Trophoblast cell (in vitro differentiated cells and primary cell): ENCODE measurements at regions not wholly inside any gene's neighbourhood (a gene's known extent, or its start where the extent isn't known, plus 50 kb on each side); places are given as distances from the start of the nearest gene placed in this dataset.
"Not testable (repeated sequence)": the region's sequence is repeated elsewhere in the genome, so short reads cannot be mapped to it uniquely, and the experiment has no call there.

ENCODE experiments used
- DNase-seq, 2 donors: peaks; one replicate each; pipeline ENCODE4 v3.0.0-alpha.2; 2016
- H2AFZ ChIP-seq: 2 replicates; pipeline ENCODE4 v1.6.1; 2013; ENCODE audit warnings: low read length, moderate library complexity, mild to moderate bottlenecking; ENCODE audit not compliant: insufficient read depth, poor library complexity
- H2AK5ac ChIP-seq: 2 replicates; pipeline ENCODE4 v1.6.1; 2013; ENCODE audit warnings: mild to moderate bottlenecking, low read length
- H2BK120ac ChIP-seq: 2 replicates; pipeline ENCODE4 v1.6.1; 2013; ENCODE audit warnings: low read length, mild to moderate bottlenecking, moderate library complexity; ENCODE audit not compliant: insufficient read depth, poor library complexity
- H2BK12ac ChIP-seq: 2 replicates; pipeline ENCODE4 v1.6.1; 2013; ENCODE audit warnings: mild to moderate bottlenecking, low read length, moderate library complexity
- H2BK5ac ChIP-seq: 2 replicates; pipeline ENCODE4 v1.6.1; 2013; ENCODE audit warnings: low read length, low read depth, moderate library complexity, mild to moderate bottlenecking; ENCODE audit not compliant: poor library complexity
- H3K14ac ChIP-seq: 2 replicates; pipeline ENCODE4 v1.6.1; 2013; ENCODE audit warnings: mild to moderate bottlenecking, low read length
- H3K18ac ChIP-seq: 2 replicates; pipeline ENCODE4 v1.6.1; 2013; ENCODE audit warnings: mild to moderate bottlenecking, low read length
- H3K23ac ChIP-seq: 2 replicates; pipeline ENCODE4 v1.6.1; 2013; ENCODE audit warnings: low read length
- H3K27ac ChIP-seq: 2 replicates; pipeline ENCODE4 v1.5.1; 2013; ENCODE audit warnings: low read depth, mild to moderate bottlenecking, inconsistent platforms, low read length, moderate library complexity
- H3K27me3 ChIP-seq: 2 replicates; pipeline ENCODE4 v1.6.1; 2013; ENCODE audit warnings: inconsistent platforms, mild to moderate bottlenecking, low read length, moderate library complexity; ENCODE audit not compliant: insufficient read depth
- H3K36me3 ChIP-seq, 2 experiments: 1 replicate in 1 of 2; 2 replicates in 1 of 2; pipeline ENCODE4 v1.6.1; 2013; ENCODE audit warnings: low read length in 2 of 2, mild to moderate bottlenecking in 2 of 2, moderate library complexity in 1 of 2; ENCODE audit not compliant: insufficient read depth in 2 of 2, control insufficient read depth in 1 of 2
- H3K4ac ChIP-seq: 2 replicates; pipeline ENCODE4 v1.6.1; 2013; ENCODE audit warnings: low read depth, mild to moderate bottlenecking, low read length, moderate library complexity
- H3K4me1 ChIP-seq, 2 experiments: 1 replicate in 1 of 2; 2 replicates in 1 of 2; pipeline ENCODE4 v1.6.1; 2013; ENCODE audit warnings: low read length in 2 of 2, mild to moderate bottlenecking in 2 of 2, moderate library complexity in 1 of 2; ENCODE audit not compliant: insufficient read depth in 2 of 2, control insufficient read depth in 1 of 2
- H3K4me2 ChIP-seq: 2 replicates; pipeline ENCODE4 v1.6.1; 2013; ENCODE audit warnings: inconsistent platforms, mild to moderate bottlenecking, low read length, moderate library complexity
- H3K4me3 ChIP-seq: 2 replicates; pipeline ENCODE4 v1.5.1; 2013; ENCODE audit warnings: mild to moderate bottlenecking, low read depth, low read length, inconsistent platforms
- H3K79me1 ChIP-seq: one replicate; pipeline ENCODE4 v1.6.1; 2013; ENCODE audit warnings: low read length
- H3K79me2 ChIP-seq: 2 replicates; pipeline ENCODE4 v1.6.1; 2013; ENCODE audit warnings: low read length, mild to moderate bottlenecking; ENCODE audit not compliant: control insufficient read depth, insufficient read depth, poor library complexity
- H3K9ac ChIP-seq: 2 replicates; pipeline ENCODE4 v1.6.1; 2013; ENCODE audit warnings: mild to moderate bottlenecking, low read length
- H3K9me3 ChIP-seq: 2 replicates; pipeline ENCODE4 v1.6.1; 2013; ENCODE audit warnings: low read depth, mild to moderate bottlenecking, control low read depth, inconsistent platforms, low read length; ENCODE audit not compliant: insufficient read depth
- H4K12ac ChIP-seq: 2 replicates; pipeline ENCODE4 v1.6.1; 2013; ENCODE audit warnings: low read depth, mild to moderate bottlenecking, low read length, moderate library complexity
- H4K8ac ChIP-seq: 2 replicates; pipeline ENCODE4 v1.6.1; 2013; ENCODE audit warnings: low read depth, mild to moderate bottlenecking, low read length, moderate library complexity
- H4K91ac ChIP-seq: one replicate; pipeline ENCODE4 v1.6.1; 2013; ENCODE audit warnings: low read depth, mild to moderate bottlenecking, low read length, moderate library complexity
- WGBS: extraction: QIAGEN DNeasy Blood & Tissue Kit; methylation state at CpG from one replicate; pipeline ENCODE4 v1.1.7; 2013; ENCODE audit warnings: missing lambda C conversion rate; ENCODE audit not compliant: insufficient read length, insufficient coverage; ENCODE audit errors: extremely low coverage; 5-methylcytosine and 5-hydroxymethylcytosine counted together

DNA sequence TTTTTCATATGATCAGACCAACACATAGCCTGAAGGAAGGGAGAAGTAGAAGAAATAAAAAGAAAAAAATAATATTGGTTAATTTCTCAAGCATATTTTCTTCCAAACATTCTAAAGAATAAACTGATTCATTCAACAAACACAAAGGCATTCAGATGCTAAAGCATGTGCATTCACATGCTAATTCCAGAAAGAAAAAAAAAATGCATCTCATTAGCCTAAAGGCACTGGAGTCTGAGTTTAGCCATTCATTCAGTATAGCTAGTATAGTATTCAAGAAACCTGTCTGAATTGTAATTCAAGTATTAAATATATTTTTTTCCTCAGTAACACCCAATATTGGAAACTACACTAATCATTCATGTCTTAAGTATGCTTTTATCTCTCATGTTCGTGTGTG is 61.0 kb upstream of the FER start:
- no peak for DNase-seq
- Histone ChIP-seq H3K79me2 (peaks cover 1% of the 10 kb centered on the region), H2BK12ac (no peak overlapping the region), H3K18ac (no peak overlapping the region), H3K4ac (no peak overlapping the region), H3K4me1 (peaks cover 3 to 4% of the 10 kb centered on the region in 2 experiments), H3K9ac (no peak overlapping the region), H3K9me3 (no peaks in the 10 kb centered on the region), H3K79me1 (no peaks in the 10 kb centered on the region), H3K27me3 (no peaks in the 10 kb centered on the region), H4K91ac (no peak overlapping the region), H4K12ac (no peak overlapping the region), H3K23ac (no peak overlapping the region), H2AK5ac (no peak overlapping the region), H4K8ac (no peak overlapping the region), H2BK120ac (no peak overlapping the region), H3K4me3 (no peak overlapping the region), H3K36me3 (no peaks in the 10 kb centered on the region), H3K27ac (no peak overlapping the region), H2AFZ (no peak overlapping the region), H2BK5ac (no peak overlapping the region), H3K14ac (no peak overlapping the region), H3K4me2 (no peak overlapping the region)
- WGBS: no CpG with 5 or more reads among the region's 1 CpG

DNA sequence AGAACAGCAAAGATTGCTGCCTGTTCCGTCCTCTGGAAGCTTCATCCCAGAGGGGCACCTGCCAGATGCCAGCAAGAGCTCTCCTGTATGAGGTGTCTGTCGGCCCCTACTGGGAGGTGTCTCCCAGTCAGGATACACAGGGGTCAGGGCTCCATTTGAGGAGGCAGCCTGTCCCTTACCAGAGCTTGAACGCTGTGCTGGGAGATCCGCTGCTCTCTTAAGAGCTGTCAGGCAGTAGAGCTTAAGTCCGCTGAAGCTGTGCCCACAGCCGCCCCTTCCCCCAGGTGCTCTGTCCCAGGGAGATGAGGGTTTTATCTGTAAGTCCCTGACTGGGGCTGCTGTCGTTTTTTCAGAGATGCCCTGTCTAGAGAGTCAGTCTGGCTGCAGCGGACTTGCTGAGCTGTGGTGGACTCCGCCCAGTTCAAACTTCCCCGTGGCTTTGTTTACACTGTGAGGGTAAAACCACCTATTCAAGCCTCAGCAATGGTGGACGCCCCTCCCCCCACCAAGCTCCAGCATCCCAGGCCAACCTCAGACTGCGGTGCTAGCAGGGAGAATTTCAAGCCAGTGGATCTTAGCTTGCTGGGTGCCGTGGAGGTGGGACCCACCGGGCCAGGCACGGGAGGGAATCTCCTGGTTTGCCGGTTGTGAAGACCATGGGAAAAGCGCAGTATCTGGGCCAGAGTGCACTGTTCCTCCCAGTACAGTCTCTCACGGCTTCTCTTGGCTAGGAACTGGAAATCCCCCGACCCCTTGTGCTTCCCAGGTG is 62.1 kb upstream of the FER start:
- not testable (repeated sequence) for H3K9me3 ChIP-seq, H3K36me3 ChIP-seq, H3K23ac ChIP-seq, H4K12ac ChIP-seq, H3K79me2 ChIP-seq, H4K8ac ChIP-seq, H3K4me3 ChIP-seq, H2BK120ac ChIP-seq, H3K4me2 ChIP-seq, H3K79me1 ChIP-seq, H3K4ac ChIP-seq, H3K27ac ChIP-seq, H2BK5ac ChIP-seq, H3K14ac ChIP-seq, H3K27me3 ChIP-seq, H3K4me1 ChIP-seq, H3K9ac ChIP-seq, H2AFZ ChIP-seq, H4K91ac ChIP-seq, H2AK5ac ChIP-seq, H2BK12ac ChIP-seq, H3K18ac ChIP-seq
- peak in 1 of 2 donors; percentile 24 for DNase-seq
- no CpG with 5 or more reads among the region's 19 CpGs for WGBS

DNA sequence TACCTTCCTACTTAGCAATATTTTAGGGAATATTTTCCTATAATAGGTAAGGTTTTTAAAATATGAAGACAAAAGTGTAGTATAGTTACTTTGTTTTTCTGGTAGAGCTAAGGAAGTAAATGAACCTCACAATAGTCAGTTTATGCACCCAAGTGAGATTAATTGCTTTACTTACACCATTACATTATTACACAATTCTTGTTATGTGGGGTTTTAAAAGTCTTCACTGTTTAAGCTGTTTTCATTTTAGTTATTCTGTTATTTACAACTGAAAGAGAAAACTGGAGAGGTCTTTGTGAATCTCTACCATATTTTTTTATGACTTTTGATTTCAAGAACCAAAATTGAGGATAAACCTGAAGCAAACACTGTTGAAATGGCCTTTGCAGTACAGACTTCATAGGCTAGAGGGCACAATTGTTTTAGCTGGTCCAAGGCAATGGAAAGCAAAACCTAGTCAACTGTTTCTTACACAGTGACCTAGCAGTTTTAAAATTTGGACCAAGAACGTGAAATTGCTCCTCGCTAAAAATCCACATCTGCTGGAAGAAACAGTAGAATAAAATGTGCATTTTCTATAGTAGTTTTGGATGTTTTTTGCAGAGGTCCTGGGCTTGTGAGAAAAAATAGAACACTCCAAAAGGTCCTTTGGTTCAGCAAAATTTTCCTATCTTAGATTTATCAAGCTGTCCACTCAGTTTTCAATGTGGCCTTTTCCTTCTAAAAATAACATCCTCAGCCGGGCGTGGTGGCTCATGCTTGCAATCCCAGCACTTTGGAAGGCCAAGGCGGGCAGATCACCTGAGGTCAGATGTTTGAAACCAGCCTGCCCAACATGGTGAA is 66.4 kb upstream of the FER start:
- no peak overlapping the region for H4K91ac ChIP-seq
- no peak overlapping the region for H2AK5ac ChIP-seq
- no peak overlapping the region for H2BK120ac ChIP-seq
- no peak overlapping the region for H3K4me2 ChIP-seq
- H3K27ac ChIP-seq: no peak overlapping the region
- H3K23ac ChIP-seq: no peak overlapping the region
- H3K14ac ChIP-seq: no peak overlapping the region
- no peak overlapping the region for H4K8ac ChIP-seq
- no peak overlapping the region for H3K4ac ChIP-seq
- peaks cover 3 to 4% of the 10 kb centered on the region in 2 experiments for H3K4me1 ChIP-seq
- no peaks in the 10 kb centered on the region for H3K9me3 ChIP-seq
- no peak overlapping the region for H2AFZ ChIP-seq
- no peaks in the 10 kb centered on the region for H3K36me3 ChIP-seq
- H2BK5ac ChIP-seq: no peak overlapping the region
- no peaks in the 10 kb centered on the region for H3K27me3 ChIP-seq
- H4K12ac ChIP-seq: no peak overlapping the region
- no peaks in the 10 kb centered on the region for H3K79me1 ChIP-seq
- no peak overlapping the region for H2BK12ac ChIP-seq
- DNase-seq: peak; percentile 55 to 78
- no peak overlapping the region for H3K4me3 ChIP-seq
- no peak overlapping the region for H3K18ac ChIP-seq
- no CpG with 5 or more reads among the region's 5 CpGs for WGBS
- H3K9ac ChIP-seq: no peak overlapping the region
- H3K79me2 ChIP-seq: no peaks in the 10 kb centered on the region

DNA sequence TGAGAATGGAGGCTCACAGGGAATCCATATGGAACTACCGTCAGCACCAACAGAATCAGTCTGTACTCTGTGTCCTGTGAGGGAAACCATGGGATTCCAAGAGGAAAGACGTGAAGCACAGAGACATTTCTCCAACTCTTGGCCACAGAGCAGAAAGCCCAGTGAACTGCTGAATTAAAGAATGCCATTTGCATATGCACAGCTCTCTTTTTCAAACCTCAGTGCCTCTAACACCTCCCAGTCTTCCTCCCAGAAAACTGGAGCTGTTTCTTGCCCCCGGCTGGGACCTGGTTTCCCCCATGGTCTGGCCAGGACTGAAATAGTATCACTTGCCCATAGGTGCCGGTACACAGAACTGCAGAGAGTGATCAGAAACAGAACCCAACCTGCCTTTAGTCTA is 69.6 kb upstream of the FER start:
- H3K36me3 ChIP-seq: no peaks in the 10 kb centered on the region
- no peaks in the 10 kb centered on the region for H3K4me1 ChIP-seq
- H3K4ac ChIP-seq: no peak overlapping the region
- H3K14ac ChIP-seq: no peak overlapping the region
- H4K8ac ChIP-seq: no peak overlapping the region
- no peak overlapping the region for H2BK120ac ChIP-seq
- H3K4me2 ChIP-seq: no peak overlapping the region
- no peak overlapping the region for H3K27ac ChIP-seq
- H3K27me3 ChIP-seq: no peaks in the 10 kb centered on the region
- H4K91ac ChIP-seq: no peak overlapping the region
- no peak overlapping the region for H2AFZ ChIP-seq
- DNase-seq: no peak
- H3K18ac ChIP-seq: no peak overlapping the region
- no peaks in the 10 kb centered on the region for H3K9me3 ChIP-seq
- H3K4me3 ChIP-seq: no peak overlapping the region
- H3K23ac ChIP-seq: no peak overlapping the region
- H2AK5ac ChIP-seq: no peak overlapping the region
- no peaks in the 10 kb centered on the region for H3K79me1 ChIP-seq
- H3K79me2 ChIP-seq: no peaks in the 10 kb centered on the region
- peak overlapping the region; percentile 34 for H2BK12ac ChIP-seq
- no peak overlapping the region for H2BK5ac ChIP-seq
- WGBS: no CpG with 5 or more reads among the region's 4 CpGs
- H4K12ac ChIP-seq: no peak overlapping the region
- no peak overlapping the region for H3K9ac ChIP-seq
